GM19240 (cell line): ENCODE measurements at regions not wholly inside any gene's neighbourhood (a gene's known extent, or its start where the extent isn't known, plus 50 kb on each side); places are given as distances from the start of the nearest gene placed in this dataset.

Experiments used
- DNase-seq: peaks from one replicate; pipeline ENCODE4 v3.0.0; 2011; ENCODE audit warnings: low spot score; ENCODE audit not compliant: insufficient read length

- no peak for DNase-seq
These were observed 441.0 kb downstream of the PTPRU start for GRCh38 chr1:29677028-29678024.

DNA sequence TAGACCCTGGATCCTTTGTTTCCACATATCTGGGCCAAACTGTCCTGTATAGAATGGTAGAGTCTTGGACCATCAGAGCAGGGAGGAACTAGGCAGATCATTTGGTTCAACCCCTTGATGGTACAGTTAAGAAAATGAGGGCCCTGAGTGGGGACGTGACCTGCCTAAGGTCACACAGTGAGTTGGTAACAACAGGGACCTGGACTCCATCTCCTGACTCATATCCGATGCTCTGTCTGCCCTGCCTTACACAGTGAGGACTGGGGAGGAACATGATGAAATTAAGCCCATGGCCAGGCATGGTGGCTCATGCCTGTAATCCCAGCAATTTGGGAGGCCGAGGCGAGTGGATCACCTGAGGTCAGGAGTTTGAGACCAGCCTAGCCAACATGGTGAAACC is 440.2 kb downstream of the PTPRU start:
- DNase-seq, result no peak

DNA sequence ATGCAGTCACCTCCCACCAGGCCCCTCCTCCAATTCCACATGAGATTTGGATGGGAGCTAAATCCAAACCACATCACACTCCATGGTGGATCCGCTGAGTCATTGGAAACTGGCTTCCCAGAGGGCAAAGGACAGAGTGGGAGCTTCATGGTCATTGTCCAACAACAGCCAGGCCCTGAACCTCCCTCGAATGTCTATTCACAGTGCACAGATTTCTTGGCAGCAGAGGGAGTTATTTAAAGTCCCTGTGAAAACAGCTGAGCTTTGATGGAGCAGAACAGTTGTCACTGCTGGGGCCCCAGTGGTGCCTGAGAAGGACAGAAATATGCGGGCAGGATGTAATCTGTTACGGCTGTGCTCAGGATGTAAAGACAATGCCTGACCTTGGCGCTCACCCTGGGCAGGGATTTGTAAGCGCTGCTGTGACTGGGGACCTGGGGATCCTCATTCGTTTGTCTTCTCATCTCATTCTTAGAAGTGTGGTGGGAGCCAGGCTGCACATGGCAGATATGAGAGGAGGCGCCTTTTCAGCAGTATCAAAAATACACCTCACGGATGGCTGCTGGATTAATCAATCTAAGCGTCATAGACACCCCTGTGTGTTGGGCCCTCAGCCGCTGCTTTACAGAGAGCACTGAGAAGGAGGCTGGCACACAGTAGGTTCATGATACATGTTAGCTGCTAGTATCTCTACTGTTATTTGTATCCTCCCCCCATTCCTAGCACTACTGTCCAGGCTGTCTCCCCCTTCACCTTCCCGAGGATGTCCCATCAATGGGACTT is 439.4 kb downstream of the PTPRU start:
- DNase-seq, result no peak

- no peak for DNase-seq
These were observed 438.5 kb downstream of the PTPRU start for GRCh38 chr1:29674627-29675326.

GRCh38 chr1:29673669-29674626 is 437.6 kb downstream of the PTPRU start:
- no peak for DNase-seq

DNA sequence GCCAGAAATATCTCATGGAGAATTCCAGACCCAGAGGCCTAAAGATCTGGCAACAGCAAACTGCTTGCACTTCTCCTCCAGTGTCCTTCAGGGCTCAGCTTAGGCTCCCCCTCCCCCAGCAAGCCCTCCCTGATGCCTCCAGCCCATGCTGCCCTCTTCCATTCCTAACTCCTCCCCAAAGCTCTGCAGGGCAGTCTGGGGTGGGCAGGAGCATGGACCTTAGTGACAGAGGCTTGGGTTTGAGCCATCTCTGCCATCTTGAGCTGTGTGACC is 436.8 kb downstream of the PTPRU start:
- DNase-seq, result no peak

- no peak for DNase-seq
These were observed 436.3 kb downstream of the PTPRU start for GRCh38 chr1:29672416-29673227.

DNA sequence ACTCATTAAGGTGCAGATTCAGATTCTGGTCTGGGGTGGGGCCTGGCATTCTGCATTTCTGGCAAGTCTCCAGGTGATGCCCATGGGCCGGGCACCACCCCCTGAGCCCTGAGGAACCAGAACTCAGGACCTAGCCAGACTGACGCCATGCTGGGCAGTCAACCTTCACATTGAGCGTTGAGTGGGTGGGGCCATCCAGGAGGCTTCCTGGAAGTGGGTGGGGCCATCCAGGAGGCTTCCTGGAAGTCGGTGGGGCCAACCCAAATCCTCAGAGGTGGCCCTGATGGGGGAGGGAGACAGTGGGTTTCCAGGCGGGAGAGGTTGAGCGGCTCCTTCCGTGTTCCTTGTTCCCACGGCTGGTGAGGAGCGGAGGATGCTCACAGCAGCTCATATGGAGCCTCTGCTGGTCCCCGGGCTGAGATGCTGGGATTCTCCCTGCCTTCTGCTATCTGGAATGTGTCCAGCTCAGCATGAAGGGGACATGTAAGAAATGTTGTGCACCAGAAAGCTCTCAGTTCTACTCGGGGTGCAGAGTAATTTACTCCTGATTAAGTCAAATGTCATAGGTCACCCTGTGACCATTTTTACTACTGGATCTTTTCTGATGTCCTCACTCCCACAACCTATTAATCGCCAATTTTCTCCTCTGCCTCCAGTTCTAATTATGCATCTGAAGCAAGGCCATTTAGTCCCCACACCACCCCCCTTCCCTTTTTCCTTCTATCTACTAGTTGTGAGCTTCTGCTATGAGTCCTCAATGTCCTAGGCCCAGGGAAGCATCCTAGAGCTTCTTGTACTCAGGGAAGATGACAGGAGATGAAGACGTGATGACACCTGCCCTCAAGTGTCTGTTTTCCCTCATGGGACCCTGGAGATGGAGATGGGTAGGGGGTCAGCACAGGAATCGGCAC is 435.4 kb downstream of the PTPRU start:
- DNase-seq, result no peak

- no peak for DNase-seq
These were observed 434.4 kb downstream of the PTPRU start for GRCh38 chr1:29670752-29671151.

- no peak for DNase-seq
These were observed 433.6 kb downstream of the PTPRU start for GRCh38 chr1:29669912-29670311.

DNA sequence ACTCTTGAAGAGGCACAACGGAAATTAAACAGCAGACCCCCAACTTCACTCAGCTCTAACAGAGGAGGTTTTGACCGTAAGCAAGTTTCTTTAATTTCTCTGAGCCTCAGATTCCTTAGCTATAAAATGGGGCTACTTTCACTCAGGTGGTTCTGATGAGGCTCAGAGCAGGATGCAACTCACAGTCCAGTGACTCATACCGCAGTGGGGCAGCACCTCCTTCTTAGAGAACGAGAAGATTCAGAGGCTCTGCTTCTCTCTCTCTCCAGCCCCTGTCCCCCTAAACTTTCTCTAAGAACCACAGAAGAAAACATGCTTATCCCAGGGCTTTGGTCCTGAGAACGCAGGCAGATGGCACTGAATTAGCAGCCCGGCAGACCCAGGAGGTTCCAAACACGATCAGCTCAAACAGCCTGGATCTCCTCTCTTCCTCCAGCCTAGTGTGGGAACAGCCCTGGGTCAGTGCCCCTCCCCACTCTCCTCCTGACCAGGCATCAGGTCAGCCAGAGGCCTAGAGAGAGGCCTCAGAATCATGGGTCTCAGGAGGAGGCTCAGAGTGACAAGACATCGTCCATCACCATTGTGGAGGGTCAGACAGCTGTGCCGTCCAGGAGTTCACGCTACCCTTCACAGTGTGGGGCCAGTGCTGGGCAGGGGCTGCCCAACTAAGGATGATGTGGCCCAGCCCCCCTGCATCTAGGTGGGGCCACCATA is 433.0 kb downstream of the PTPRU start:
- DNase-seq, result no peak

DNA sequence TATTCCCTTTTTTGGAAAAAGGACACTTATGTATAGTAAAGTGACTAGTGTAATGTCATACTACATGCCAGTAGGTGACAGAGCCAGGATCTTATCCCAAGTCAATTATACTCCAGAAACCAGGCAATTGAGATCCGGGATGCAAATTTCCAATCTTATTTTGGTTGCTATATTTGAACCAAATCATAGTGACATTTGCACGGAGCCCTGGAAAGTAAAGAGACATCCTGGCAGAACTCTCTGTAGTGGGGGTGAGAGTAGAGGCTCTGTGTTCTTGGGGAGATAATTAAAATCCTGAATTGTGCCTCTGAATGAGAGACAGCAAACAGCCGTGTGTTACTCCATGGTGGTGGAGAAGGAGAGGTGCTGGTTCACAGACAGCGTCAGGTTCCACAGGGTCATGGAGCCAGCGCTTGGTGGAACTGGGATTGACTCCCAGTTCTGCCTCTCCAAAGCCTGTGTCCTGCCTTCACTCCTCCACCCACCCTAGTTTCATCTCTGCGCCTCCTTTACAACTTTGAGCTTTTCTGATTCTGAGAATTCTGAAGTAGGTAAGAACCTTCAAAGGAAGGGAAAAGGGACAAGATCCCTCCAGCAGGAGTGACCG is 432.3 kb downstream of the PTPRU start:
- no peak for DNase-seq

GRCh38 chr1:29667951-29668350 is 431.6 kb downstream of the PTPRU start:
- no peak for DNase-seq

- DNase-seq, result no peak
These were observed 428.4 kb downstream of the PTPRU start for GRCh38 chr1:29664711-29665110.

- no peak for DNase-seq
These were observed 422.4 kb downstream of the PTPRU start for GRCh38 chr1:29658688-29659087.

DNA sequence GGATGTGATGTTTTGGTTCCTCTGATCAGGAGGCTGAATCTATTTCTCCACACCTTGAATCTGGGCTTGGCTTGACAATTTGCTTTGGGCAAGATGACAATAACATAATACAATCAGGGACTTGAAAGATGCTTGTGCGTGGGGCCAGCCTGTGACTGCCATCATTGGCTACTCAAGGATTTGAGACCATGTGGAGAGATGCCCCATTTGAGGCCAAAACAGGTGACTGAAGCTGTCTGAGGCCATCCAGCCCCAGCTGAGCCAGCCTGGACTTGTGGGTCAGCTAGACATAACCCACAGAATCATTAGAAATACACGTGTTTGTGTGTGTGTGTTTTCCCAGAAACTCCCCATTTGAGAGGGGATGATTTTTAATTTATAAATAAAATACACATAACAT is 421.5 kb downstream of the PTPRU start:
- no peak for DNase-seq

GRCh38 chr1:29655945-29656850 is 419.9 kb downstream of the PTPRU start:
- no peak for DNase-seq
